ENCODE measurements at regions not wholly inside any gene's neighbourhood (a gene's known extent, or its start where the extent isn't known, plus 50 kb on each side); places are given as distances from the start of the nearest gene placed in this dataset.

DNA sequence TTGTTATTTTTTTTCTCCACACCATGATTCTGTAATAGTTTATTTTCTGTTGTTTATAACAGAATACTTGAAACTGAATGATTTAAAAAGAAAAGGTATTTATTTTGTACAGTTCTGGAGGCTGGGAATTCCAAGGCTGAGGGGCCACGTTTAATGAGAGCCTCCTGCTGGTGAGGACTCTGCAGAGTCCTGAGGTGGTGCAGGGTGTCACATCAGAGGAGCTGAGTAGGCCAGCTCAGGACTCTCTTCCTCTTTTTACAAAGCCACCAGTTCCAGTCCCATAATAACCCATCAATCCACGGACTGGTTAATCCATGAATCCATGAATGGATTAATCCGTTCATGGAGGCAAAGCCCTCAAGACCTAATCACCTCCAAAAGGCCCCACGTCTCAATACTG, 71.6 kb downstream of the TFAP2A start:
- TF ChIP-seq CTCF (IDR thresholded peaks at IDR 0.05) = no peak; the same call in 1 of the 2 replicates
- TF ChIP-seq POLR2AphosphoS5 (IDR thresholded peaks at IDR 0.05; ENCODE audit: low read depth, low read length) = no peak
- no peak for TF ChIP-seq REST (IDR thresholded peaks at IDR 0.05; ENCODE audit: insufficient read depth in 1 of 2, low read depth in 2 of 2, low read length in 1 of 2)
- no peak for TF ChIP-seq SIN3A (IDR thresholded peaks at IDR 0.05; ENCODE audit: borderline replicate concordance, insufficient read depth, low read depth, low read length)

All from Panc1 (cell line).